Panc1 (cell line): ENCODE measurements at regions not wholly inside any gene's neighbourhood (a gene's known extent, or its start where the extent isn't known, plus 50 kb on each side); places are given as distances from the start of the nearest gene placed in this dataset.

Source experiments
- ATAC-seq: fragments of 200-7000 bp; cut with Tn5 transposase; 2 replicates; pipeline ENCODE4 v1.9.1; 2020; ENCODE audit warnings: mild to moderate bottlenecking, moderate library complexity
- BruUV-seq: library from RNA; stranded (reverse); fragments of 400-500 nt; replicated peaks from 2 replicates; lab custom pipeline; 2021; lab: Mats Ljungman, UMichigan
- CTCF ChIA-PET: fragments of 300-600 bp; sonication (Branson Sonifier 250); formaldehyde crosslinking; loops from one replicate; lab custom pipeline; 2022; ENCODE audit warnings: antibody characterized with exemption; lab: Charles Lee
- POLR2A ChIA-PET: fragments of 300-600 bp; sonication (Branson Sonifier 250); formaldehyde crosslinking; loops from one replicate; lab custom pipeline; 2022; ENCODE audit warnings: antibody characterized with exemption; lab: Charles Lee
- DNase-seq: peaks from one replicate; pipeline ENCODE4 v3.0.0-alpha.2; 2010; ENCODE audit warnings: low read depth, low spot score
- H3K27ac ChIP-seq: 2 replicates; pipeline ENCODE4 v1.5.1; 2011; ENCODE audit warnings: mild to moderate bottlenecking, low read length, inconsistent platforms
- H3K27me3 ChIP-seq: fragments of 200-500 bp; sonication (Bioruptor generic); 2 replicates; pipeline ENCODE4 v1.6.0; 2014; ENCODE audit warnings: low read length, inconsistent platforms; ENCODE audit not compliant: control insufficient read depth, insufficient read depth
- H3K36me3 ChIP-seq: fragments of 200-500 bp; sonication (Bioruptor generic); 2 replicates; pipeline ENCODE4 v1.5.1; 2014; ENCODE audit warnings: inconsistent platforms, mild to moderate bottlenecking, low read length, moderate library complexity; ENCODE audit not compliant: control insufficient read depth, insufficient read depth
- H3K4me1 ChIP-seq: 2 replicates; pipeline ENCODE4 v1.5.1; 2011; ENCODE audit warnings: inconsistent platforms, mild to moderate bottlenecking, low read length, moderate library complexity; ENCODE audit not compliant: control insufficient read depth, insufficient read depth
- H3K4me3 ChIP-seq, 2 experiments: 2 replicates each; pipeline ENCODE4 v1.5.1; 2011 to 2012; ENCODE audit warnings: low read depth in 2 of 2, low read length in 2 of 2, mild to moderate bottlenecking in 2 of 2, inconsistent platforms in 1 of 2, moderate library complexity in 1 of 2
- H3K9me3 ChIP-seq: fragments of 200-500 bp; sonication (Bioruptor generic); 2 replicates; pipeline ENCODE4 v1.5.1; 2014; ENCODE audit warnings: low read depth, mild to moderate bottlenecking, inconsistent platforms, low read length, moderate library complexity; ENCODE audit not compliant: control insufficient read depth, insufficient read depth
- POLR2AphosphoS5 ChIP-seq: IDR thresholded peaks from 2 replicates; pipeline ENCODE4 v1.6.1; 2012; ENCODE audit warnings: mild to moderate bottlenecking, low read depth, low read length, moderate library complexity
- SIN3A ChIP-seq: IDR thresholded peaks from 2 replicates; pipeline ENCODE4 v1.6.1; 2012; ENCODE audit warnings: low read depth, mild to moderate bottlenecking, low read length, moderate library complexity, borderline replicate concordance; ENCODE audit not compliant: insufficient read depth
- TCF7L2 ChIP-seq: IDR thresholded peaks from 2 replicates; pipeline ENCODE4 v1.6.1; 2011; ENCODE audit warnings: mild to moderate bottlenecking, low read depth, low read length, inconsistent platforms
- in situ Hi-C: cut with HindIII; loops from 2 replicates; pipeline ENCODE4 v1.10.0; 2016; ENCODE audit warnings: low sequenced_read_pairs, low pct_unique_long_range_greater_than_20kb
- intact Hi-C: fragments of 100-400 bp; cut with micrococcal nuclease; formaldehyde crosslinking; loops from one replicate; pipeline ENCODE4 v1.10.0; 2022; ENCODE audit not compliant: unreplicated experiment
- TF ChIP-seq, protein P1 (sequence below): fragments of 450-650 bp; IDR thresholded peaks from 2 replicates; pipeline ENCODE4 v1.5.1; 2017; ENCODE audit warnings: mild to moderate bottlenecking
- TF ChIP-seq, protein P2 (sequence below), 2 experiments: IDR thresholded peaks; 2 replicates each; pipeline ENCODE4 v1.6.1; 2011 to 2012; ENCODE audit warnings: low read depth in 2 of 2, control low read depth in 1 of 2, low read length in 1 of 2, mild to moderate bottlenecking in 1 of 2, moderate library complexity in 1 of 2; ENCODE audit not compliant: insufficient read depth in 1 of 2

DNA sequence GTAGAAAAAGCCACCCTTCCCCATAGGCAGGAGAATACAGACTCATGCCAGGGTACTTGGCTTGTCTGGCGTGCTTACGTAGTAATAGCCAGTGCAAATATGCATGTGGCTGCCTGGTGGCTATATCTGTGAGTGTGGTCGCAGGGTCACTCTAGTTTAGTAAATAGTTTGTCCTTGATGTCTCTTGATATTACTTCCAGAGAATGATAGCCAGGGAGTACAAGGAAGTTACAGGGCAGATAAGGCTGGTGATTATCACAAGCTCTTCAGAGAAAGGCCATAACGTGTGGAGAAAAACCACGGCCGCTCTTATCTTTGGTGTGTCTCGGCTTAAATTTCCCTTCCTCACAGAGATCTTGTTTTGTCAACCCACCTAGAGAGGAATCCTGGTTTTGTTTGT lies 54.3 kb upstream of the SLC39A10 start:
- in situ Hi-C loops = no loop called here
- POLR2A ChIA-PET = no interaction called here
- H3K9me3 ChIP-seq = no peaks in the 10 kb centered on the region
- no peak for ATAC-seq
- no peaks in the 10 kb centered on the region for H3K27me3 ChIP-seq
- CTCF ChIA-PET = interaction anchor here (1.2 kb wide), 1 partner anchor 54 kb away, joined by 3 read pairs; the partner anchor contains the start of gene SLC39A10
- no peaks in the 10 kb centered on the region for H3K36me3 ChIP-seq
- intact Hi-C loops = no loop called here
- no peaks in the 10 kb centered on the region for H3K4me1 ChIP-seq
- DNase-seq = no peak
- no TSS peak for BruUV-seq
- no peak overlapping the region for H3K27ac ChIP-seq
- H3K4me3 ChIP-seq = no peak overlapping the region
- TF ChIP-seq, protein P1, sequence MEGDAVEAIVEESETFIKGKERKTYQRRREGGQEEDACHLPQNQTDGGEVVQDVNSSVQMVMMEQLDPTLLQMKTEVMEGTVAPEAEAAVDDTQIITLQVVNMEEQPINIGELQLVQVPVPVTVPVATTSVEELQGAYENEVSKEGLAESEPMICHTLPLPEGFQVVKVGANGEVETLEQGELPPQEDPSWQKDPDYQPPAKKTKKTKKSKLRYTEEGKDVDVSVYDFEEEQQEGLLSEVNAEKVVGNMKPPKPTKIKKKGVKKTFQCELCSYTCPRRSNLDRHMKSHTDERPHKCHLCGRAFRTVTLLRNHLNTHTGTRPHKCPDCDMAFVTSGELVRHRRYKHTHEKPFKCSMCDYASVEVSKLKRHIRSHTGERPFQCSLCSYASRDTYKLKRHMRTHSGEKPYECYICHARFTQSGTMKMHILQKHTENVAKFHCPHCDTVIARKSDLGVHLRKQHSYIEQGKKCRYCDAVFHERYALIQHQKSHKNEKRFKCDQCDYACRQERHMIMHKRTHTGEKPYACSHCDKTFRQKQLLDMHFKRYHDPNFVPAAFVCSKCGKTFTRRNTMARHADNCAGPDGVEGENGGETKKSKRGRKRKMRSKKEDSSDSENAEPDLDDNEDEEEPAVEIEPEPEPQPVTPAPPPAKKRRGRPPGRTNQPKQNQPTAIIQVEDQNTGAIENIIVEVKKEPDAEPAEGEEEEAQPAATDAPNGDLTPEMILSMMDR = no peak
- TF ChIP-seq TCF7L2 = no peak
- TF ChIP-seq, protein P2, sequence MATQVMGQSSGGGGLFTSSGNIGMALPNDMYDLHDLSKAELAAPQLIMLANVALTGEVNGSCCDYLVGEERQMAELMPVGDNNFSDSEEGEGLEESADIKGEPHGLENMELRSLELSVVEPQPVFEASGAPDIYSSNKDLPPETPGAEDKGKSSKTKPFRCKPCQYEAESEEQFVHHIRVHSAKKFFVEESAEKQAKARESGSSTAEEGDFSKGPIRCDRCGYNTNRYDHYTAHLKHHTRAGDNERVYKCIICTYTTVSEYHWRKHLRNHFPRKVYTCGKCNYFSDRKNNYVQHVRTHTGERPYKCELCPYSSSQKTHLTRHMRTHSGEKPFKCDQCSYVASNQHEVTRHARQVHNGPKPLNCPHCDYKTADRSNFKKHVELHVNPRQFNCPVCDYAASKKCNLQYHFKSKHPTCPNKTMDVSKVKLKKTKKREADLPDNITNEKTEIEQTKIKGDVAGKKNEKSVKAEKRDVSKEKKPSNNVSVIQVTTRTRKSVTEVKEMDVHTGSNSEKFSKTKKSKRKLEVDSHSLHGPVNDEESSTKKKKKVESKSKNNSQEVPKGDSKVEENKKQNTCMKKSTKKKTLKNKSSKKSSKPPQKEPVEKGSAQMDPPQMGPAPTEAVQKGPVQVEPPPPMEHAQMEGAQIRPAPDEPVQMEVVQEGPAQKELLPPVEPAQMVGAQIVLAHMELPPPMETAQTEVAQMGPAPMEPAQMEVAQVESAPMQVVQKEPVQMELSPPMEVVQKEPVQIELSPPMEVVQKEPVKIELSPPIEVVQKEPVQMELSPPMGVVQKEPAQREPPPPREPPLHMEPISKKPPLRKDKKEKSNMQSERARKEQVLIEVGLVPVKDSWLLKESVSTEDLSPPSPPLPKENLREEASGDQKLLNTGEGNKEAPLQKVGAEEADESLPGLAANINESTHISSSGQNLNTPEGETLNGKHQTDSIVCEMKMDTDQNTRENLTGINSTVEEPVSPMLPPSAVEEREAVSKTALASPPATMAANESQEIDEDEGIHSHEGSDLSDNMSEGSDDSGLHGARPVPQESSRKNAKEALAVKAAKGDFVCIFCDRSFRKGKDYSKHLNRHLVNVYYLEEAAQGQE (IDR thresholded peaks at IDR 0.05; ENCODE audit: insufficient read depth in 1 of 2, low read depth in 2 of 2, low read length in 1 of 2) = no peak
- TF ChIP-seq SIN3A = no peak
- TF ChIP-seq POLR2AphosphoS5 = no peak

- no peaks in the 10 kb centered on the region for H3K36me3 ChIP-seq
- POLR2A ChIA-PET = interaction anchor here (0.7 kb wide), 1 partner anchor 111 kb away, joined by 6 read pairs; no protein-coding TSS in a partner anchor
Measured at GRCh38 chr2:195601361-195601760, 55.7 kb upstream of the SLC39A10 start.

More at GRCh38 chr2:195601361-195601760, 55.7 kb upstream of the SLC39A10 start:
- intact Hi-C loops (no loop called here), in situ Hi-C loops (no loop called here)
- BruUV-seq = no TSS peak
- Histone ChIP-seq H3K9me3 (no peaks in the 10 kb centered on the region), H3K27me3 (no peaks in the 10 kb centered on the region), H3K4me3 (no peak overlapping the region), H3K4me1 (no peaks in the 10 kb centered on the region), H3K27ac (no peak overlapping the region)
- no peak for TF ChIP-seq TCF7L2
- TF ChIP-seq, protein P2 (IDR thresholded peaks at IDR 0.05; ENCODE audit: insufficient read depth in 1 of 2, low read depth in 2 of 2, low read length in 1 of 2) = no peak
- TF ChIP-seq, protein P1 = no peak
- no peak for TF ChIP-seq SIN3A
- no peak for TF ChIP-seq POLR2AphosphoS5
- DNase-seq (no peak), ATAC-seq (no peak)
- CTCF ChIA-PET = interaction anchor here (1.2 kb wide), 1 partner anchor 55 kb away, joined by 3 read pairs; the partner anchor contains the start of gene SLC39A10
